GM21447 (cell line): ENCODE measurements at regions not wholly inside any gene's neighbourhood (a gene's known extent, or its start where the extent isn't known, plus 50 kb on each side); places are given as distances from the start of the nearest gene placed in this dataset.

Experiments used
- ATAC-seq: cut with Tn5 transposase; IDR thresholded peaks from one replicate; pipeline ENCODE4 v1.9.1; 2021; ENCODE audit not compliant: unreplicated experiment

- no peak for ATAC-seq
These were observed 61.7 kb downstream of the KCNJ2 start for GRCh38 chr17:70230850-70231640.

DNA sequence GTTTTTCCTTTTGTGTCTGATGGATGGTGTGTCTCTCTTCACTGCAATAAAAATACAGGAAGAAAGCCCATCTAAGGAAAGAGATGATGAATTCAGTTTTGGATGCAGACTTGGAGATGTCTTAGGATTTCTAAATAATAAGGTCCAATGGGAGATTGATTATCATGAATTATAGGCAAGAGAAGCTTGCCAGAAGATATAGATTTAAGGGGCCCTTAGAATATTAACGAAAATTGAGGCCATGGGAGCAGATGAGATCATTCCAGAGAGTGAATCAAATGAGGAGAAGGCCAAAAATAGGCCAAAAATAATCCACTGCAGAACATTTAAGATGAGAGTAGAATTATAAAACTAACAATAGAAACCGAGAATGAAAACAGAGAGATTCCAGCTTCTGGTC, 63.1 kb downstream of the KCNJ2 start:
- ATAC-seq, result no peak

GRCh38 chr17:70235252-70235651, 65.9 kb downstream of the KCNJ2 start:
- no peak for ATAC-seq

GRCh38 chr17:70238228-70238627, 68.9 kb downstream of the KCNJ2 start:
- no peak for ATAC-seq

DNA sequence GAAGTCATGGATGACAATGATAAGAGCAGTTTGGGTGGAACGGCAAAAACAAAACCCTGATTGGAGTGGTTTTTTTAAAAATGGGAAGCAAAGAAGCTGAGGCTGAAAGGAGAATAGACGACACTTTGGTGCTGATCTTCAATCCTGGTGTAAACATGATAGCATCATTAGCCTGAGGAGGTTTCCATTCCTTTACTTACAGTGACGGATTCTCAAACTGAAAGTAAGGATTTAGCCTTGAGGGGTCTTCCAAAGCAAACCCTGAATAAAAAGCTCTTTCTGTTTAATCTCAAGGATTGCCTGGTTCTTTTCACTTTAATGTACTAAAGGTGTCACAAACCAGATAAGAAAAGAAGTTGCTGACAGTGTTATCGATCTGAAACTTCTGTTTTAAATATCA, 69.3 kb downstream of the KCNJ2 start:
- no peak for ATAC-seq

- no peak for ATAC-seq
These were observed 70.1 kb downstream of the KCNJ2 start for GRCh38 chr17:70239391-70239826.

GRCh38 chr17:70241071-70241470, 71.7 kb downstream of the KCNJ2 start:
- no peak for ATAC-seq

DNA sequence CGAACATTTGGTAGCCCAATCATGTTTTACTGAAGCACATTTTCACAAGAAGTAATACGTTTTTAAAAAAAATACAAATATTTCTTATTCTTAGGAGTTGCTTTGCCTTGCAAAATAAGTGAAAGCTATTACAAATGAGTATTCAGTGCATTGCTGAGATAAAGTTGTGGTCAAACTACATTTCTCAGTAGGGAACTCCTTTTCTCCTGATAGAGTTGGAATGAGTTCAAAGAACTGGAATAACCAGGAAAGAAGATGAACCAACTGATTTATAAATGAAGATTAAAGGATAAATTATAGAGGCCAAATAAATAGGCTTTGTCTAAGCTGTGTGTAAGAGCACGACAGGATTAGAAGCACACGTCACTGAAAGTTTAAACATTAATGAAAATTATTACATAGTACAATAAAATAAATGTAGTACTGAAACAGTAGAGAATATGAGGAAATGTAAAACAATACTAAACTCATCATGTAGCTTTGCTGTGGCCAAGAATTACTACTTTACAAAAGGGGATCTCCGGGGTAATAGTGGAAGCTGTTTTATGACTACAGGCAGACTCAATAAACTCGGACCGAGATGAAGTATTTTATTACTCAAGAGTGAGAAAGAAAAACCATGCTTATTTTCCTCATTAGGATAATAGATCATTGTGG, 73.6 kb downstream of the KCNJ2 start:
- ATAC-seq, result no peak

DNA sequence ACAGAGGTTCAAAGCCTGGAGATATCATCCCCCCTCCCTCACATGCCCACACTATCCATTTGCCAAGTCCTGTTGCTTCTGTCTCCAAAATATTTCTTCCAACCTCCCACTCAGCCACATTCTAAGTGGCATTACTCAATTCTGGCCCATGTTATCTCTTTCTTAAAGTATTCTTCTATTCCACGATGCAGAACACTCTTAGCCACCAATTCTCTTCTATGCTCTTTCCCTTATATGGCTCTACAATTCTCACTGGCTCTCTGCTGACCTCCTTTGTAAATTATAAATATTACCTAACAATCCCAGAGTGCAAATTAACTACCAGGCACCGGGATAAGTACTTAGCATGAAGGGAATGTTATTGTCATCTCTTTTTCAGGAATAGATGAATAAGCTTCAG, 82.4 kb downstream of the KCNJ2 start:
- ATAC-seq, result no peak

- ATAC-seq, result no peak
These were observed 85.6 kb downstream of the KCNJ2 start for GRCh38 chr17:70254735-70255460.

DNA sequence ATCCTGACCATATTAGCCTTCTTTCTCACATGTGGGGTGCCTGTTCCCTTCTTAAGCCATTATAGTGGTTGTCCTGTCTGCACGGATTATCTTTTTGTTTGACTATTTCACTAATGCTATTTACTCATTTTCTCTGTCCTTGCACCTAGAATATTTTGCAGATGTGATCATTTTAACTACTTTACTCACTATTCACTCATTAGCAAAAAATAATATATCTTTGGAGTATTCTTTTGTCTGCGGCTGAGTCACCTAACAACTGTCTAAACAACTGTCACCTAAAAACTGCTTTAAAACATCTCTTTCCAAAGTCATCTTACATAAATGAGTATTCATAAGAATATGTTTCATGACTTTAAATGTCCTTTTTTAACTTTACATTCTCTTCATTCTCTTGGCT, 87.4 kb downstream of the KCNJ2 start:
- no peak for ATAC-seq

DNA sequence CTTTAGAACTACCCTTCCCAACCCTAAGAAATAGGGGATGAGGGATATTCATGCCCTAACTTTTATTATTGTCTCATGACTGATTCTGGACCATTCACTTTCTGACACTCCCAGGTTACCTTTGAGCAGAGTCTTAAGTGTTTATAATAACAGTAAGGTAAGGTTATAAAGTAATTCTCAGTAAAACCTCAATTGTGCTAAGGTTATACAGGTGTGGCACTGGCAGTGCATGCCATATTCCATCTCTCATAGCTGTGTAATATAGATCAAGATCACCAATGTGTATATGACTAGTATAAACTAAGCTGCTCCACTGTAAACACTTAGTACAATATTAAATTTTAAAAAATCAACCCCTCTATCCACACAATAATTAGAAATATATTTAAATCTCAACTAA, 89.1 kb downstream of the KCNJ2 start:
- ATAC-seq, result no peak

GRCh38 chr17:70259400-70259799, 90.1 kb downstream of the KCNJ2 start:
- no peak for ATAC-seq

DNA sequence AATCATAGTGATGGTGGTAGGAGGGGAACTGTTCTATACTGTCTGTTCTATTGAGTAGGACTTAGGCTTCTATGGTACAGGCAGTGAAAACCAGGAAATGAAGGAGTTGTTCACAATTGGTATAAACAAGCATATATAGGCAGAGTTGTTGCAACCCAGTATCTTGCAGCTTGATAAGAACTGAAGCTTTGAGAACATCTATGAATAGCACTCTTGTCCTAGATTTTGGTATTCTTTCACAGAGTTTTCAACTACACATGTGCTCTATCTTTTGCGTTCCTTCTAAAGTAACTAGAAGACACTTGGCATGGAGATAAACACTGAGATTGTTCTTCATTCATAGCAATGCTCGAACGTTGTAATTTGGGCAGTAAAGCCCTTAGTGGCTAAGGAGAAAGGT, 91.8 kb downstream of the KCNJ2 start:
- no peak for ATAC-seq

GRCh38 chr17:70265471-70265870, 96.1 kb downstream of the KCNJ2 start:
- ATAC-seq, result no peak

- no peak for ATAC-seq
These were observed 97.1 kb downstream of the KCNJ2 start for GRCh38 chr17:70266394-70266793.

GRCh38 chr17:70268383-70268782, 99.1 kb downstream of the KCNJ2 start:
- no peak for ATAC-seq

DNA sequence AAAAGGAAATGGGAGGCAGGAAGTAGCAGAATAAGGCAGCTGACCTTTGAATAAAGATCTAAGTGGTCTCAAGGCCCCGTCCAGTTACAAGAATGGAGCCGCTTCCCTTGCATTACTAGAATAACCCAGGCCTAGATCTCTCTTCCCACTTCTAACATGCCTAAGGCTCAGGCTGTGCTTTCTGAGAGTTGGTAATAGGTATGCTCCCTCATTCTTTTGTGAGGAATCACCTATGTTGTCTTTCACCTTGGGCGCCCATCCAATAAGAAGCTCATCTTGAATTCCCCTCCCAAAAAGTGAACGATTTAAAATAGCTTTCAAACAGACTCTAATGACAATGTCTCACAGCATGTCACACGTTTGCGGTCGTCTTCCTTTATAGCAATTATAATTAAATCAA, 101.2 kb downstream of the KCNJ2 start:
- no peak for ATAC-seq

- no peak for ATAC-seq
These were observed 101.9 kb downstream of the KCNJ2 start for GRCh38 chr17:70271200-70271599.

- no peak for ATAC-seq
These were observed 102.3 kb downstream of the KCNJ2 start for GRCh38 chr17:70271672-70272071.

GRCh38 chr17:70274255-70274654, 104.9 kb downstream of the KCNJ2 start:
- ATAC-seq, result no peak

- ATAC-seq, result no peak
These were observed 107.6 kb downstream of the KCNJ2 start for GRCh38 chr17:70276906-70277305.
